IMR-90 (cell line): ENCODE measurements at regions not wholly inside any gene's neighbourhood (a gene's known extent, or its start where the extent isn't known, plus 50 kb on each side); places are given as distances from the start of the nearest gene placed in this dataset.

ENCODE experiments used
- ATAC-seq: fragments of 200-7000 bp; cut with Tn5 transposase; 2 replicates; pipeline ENCODE4 v1.9.1; 2020; ENCODE audit warnings: low read depth, mild to moderate bottlenecking, moderate library complexity
- BruUV-seq: library from RNA; stranded (reverse); fragments of 400-500 nt; replicated peaks from 2 replicates; lab custom pipeline; 2021; lab: Mats Ljungman, UMichigan
- CTCF ChIA-PET: fragments of 300-600 bp; formaldehyde crosslinking; extraction: SDS; loops from one replicate; lab custom pipeline; 2021; ENCODE audit warnings: antibody characterized with exemption; lab: Yijun Ruan, JAX
- POLR2A ChIA-PET: fragments of 300-600 bp; sonication (Branson Sonifier 250); formaldehyde crosslinking; loops from one replicate; lab custom pipeline; 2022; ENCODE audit warnings: antibody characterized with exemption; ENCODE audit not compliant: unreplicated experiment; lab: Charles Lee
- DNase-seq: peaks from one replicate; pipeline ENCODE4 v3.0.0; 2013
- H2AFZ ChIP-seq: replicated peaks from 2 replicates; pipeline ENCODE3; 2013; ENCODE audit warnings: low read length, mild to moderate bottlenecking; ENCODE audit not compliant: poor library complexity
- H2AK5ac ChIP-seq: 2 replicates; pipeline ENCODE4 v1.6.1; 2013; ENCODE audit warnings: low read depth, low read length, inconsistent platforms
- H2AK9ac ChIP-seq: replicated peaks from 2 replicates; pipeline ENCODE3; 2013; ENCODE audit warnings: mild to moderate bottlenecking, low read depth, low read length, moderate library complexity; ENCODE audit not compliant: poor library complexity
- H2BK120ac ChIP-seq: 2 replicates; pipeline ENCODE4 v1.6.1; 2013; ENCODE audit warnings: low read depth, low read length, inconsistent platforms
- H2BK15ac ChIP-seq: 3 replicates; pipeline ENCODE4 v1.6.1; 2013; ENCODE audit warnings: low read depth, low read length, inconsistent platforms
- H2BK20ac ChIP-seq: 2 replicates; pipeline ENCODE4 v1.6.1; 2013; ENCODE audit warnings: low read depth, mild to moderate bottlenecking, inconsistent platforms, low read length, moderate library complexity
- H2BK5ac ChIP-seq: 2 replicates; pipeline ENCODE4 v1.6.1; 2013; ENCODE audit warnings: mild to moderate bottlenecking, low read depth, low read length, inconsistent platforms; ENCODE audit not compliant: poor library complexity, severe bottlenecking
- H3K14ac ChIP-seq: replicated peaks from 2 replicates; pipeline ENCODE4 v1.6.1; 2013; ENCODE audit warnings: low read depth, low read length, inconsistent platforms
- H3K18ac ChIP-seq: 2 replicates; pipeline ENCODE4 v1.6.1; 2013; ENCODE audit warnings: low read depth, low read length, control low read depth
- H3K23ac ChIP-seq: 2 replicates; pipeline ENCODE4 v1.6.1; 2013; ENCODE audit warnings: low read depth, low read length, inconsistent platforms
- H3K27ac ChIP-seq: 2 replicates; pipeline ENCODE4 v1.5.1; 2013; ENCODE audit warnings: mild to moderate bottlenecking, control low read depth, low read length; ENCODE audit not compliant: insufficient read depth
- H3K27me3 ChIP-seq: 2 replicates; pipeline ENCODE4 v1.6.1; 2013; ENCODE audit warnings: low read length; ENCODE audit not compliant: control insufficient read depth, insufficient read depth
- H3K36me3 ChIP-seq: 2 replicates; pipeline ENCODE4 v1.6.1; 2013; ENCODE audit warnings: low read length, mixed read lengths; ENCODE audit not compliant: control insufficient read depth, insufficient read depth
- H3K4ac ChIP-seq: 2 replicates; pipeline ENCODE4 v1.6.1; 2013; ENCODE audit warnings: low read depth, low read length, inconsistent platforms
- H3K4me1 ChIP-seq: 2 replicates; pipeline ENCODE4 v1.6.1; 2013; ENCODE audit warnings: low read length, mixed read lengths; ENCODE audit not compliant: control insufficient read depth, insufficient read depth
- H3K4me2 ChIP-seq: 2 replicates; pipeline ENCODE4 v1.6.1; 2013; ENCODE audit warnings: low read depth, mild to moderate bottlenecking, control low read depth, low read length, moderate library complexity
- H3K4me3 ChIP-seq: 2 replicates; pipeline ENCODE4 v1.5.1; 2013; ENCODE audit warnings: low read depth, mild to moderate bottlenecking, control low read depth, low read length, moderate library complexity; ENCODE audit not compliant: insufficient read depth
- H3K56ac ChIP-seq: 2 replicates; pipeline ENCODE4 v1.6.1; 2013; ENCODE audit warnings: low read length, inconsistent platforms; ENCODE audit not compliant: insufficient read depth; ENCODE audit errors: extremely low read depth
- H3K79me1 ChIP-seq, 2 experiments: 2 replicates each; pipeline ENCODE4 v1.6.1; 2013; ENCODE audit warnings: low read length in 2 of 2, inconsistent platforms in 1 of 2, low read depth in 1 of 2
- H3K9ac ChIP-seq: 2 replicates; pipeline ENCODE4 v1.6.1; 2013; ENCODE audit warnings: low read depth, low read length, control low read depth
- H3K9me1 ChIP-seq: 2 replicates; pipeline ENCODE4 v1.6.1; 2013; ENCODE audit warnings: low read length, inconsistent platforms; ENCODE audit not compliant: insufficient read depth
- H3K9me3 ChIP-seq: 2 replicates; pipeline ENCODE4 v1.6.1; 2013; ENCODE audit warnings: low read length; ENCODE audit not compliant: control insufficient read depth, insufficient read depth
- H4K20me1 ChIP-seq: 2 replicates; pipeline ENCODE4 v1.6.1; 2013; ENCODE audit warnings: low read length, inconsistent platforms; ENCODE audit not compliant: insufficient read depth
- H4K5ac ChIP-seq: 2 replicates; pipeline ENCODE4 v1.6.1; 2013; ENCODE audit warnings: mild to moderate bottlenecking, low read depth, low read length, control low read depth
- H4K8ac ChIP-seq, 2 experiments: 2 replicates each; pipeline ENCODE4 v1.6.1; 2013; ENCODE audit warnings: low read depth in 2 of 2, low read length in 2 of 2, control low read depth in 1 of 2, inconsistent platforms in 1 of 2
- H4K91ac ChIP-seq: 2 replicates; pipeline ENCODE4 v1.6.1; 2013; ENCODE audit warnings: low read depth, low read length, inconsistent platforms; ENCODE audit not compliant: insufficient read depth
- MAZ ChIP-seq: IDR thresholded peaks from 2 replicates; pipeline ENCODE4 v1.6.1; 2012; ENCODE audit warnings: low read depth, mild to moderate bottlenecking, low read length, improper control_type of control experiment, moderate library complexity, borderline replicate concordance
- NFE2L2 ChIP-seq: fragments of 150-350 bp; IDR thresholded peaks from 2 replicates; pipeline ENCODE4 v1.6.1; 2016; ENCODE audit warnings: low read depth, mild to moderate bottlenecking, low read length
- POLR2A ChIP-seq: IDR thresholded peaks from 2 replicates; pipeline ENCODE4 v1.6.1; 2012; ENCODE audit warnings: mild to moderate bottlenecking, low read depth, low read length
- dilution Hi-C: fragments of 300-500 bp; cut with HindIII; formaldehyde crosslinking; loops from one replicate; pipeline ENCODE4 v1.14.3; 2018; ENCODE audit warnings: low sequenced_read_pairs; ENCODE audit not compliant: unreplicated experiment
- in situ Hi-C: fragments of 300-500 bp; cut with MboI; formaldehyde crosslinking; loops from 3 replicates; pipeline ENCODE4 v1.14.3; 2019; ENCODE audit warnings: low sequenced_read_pairs, inconsistent platforms, mixed read lengths
- intact Hi-C: fragments of 100-400 bp; cut with micrococcal nuclease; formaldehyde crosslinking; loops from 2 replicates; pipeline ENCODE4 v1.10.0; 2022

DNA sequence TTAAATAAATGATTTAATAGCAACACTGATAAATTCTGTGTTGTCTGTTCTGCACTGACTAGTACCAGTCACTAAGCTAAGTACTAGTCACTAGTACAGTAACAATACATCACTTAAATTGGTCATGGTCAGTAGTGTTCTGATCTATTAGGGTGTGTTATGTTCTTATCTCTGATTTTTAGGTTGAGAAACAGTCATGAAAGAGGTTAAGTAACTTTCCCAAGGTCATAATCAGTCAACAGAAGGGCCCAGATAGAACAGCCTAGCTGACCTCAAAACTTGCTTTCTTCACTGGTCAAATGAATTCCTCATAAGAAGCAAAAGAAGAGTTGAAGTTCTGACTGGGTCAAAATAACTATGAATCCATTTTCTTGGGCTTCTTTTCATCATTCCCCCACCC, 1492.7 kb downstream of the MAT2B start:
- Histone ChIP-seq H3K9me1 (no peaks in the 10 kb centered on the region), H2BK15ac (no peak overlapping the region), H2AK5ac (no peak overlapping the region), H3K4me2 (no peak overlapping the region), H4K91ac (no peak overlapping the region), H2BK120ac (no peak overlapping the region), H2AFZ (no peak overlapping the region), H4K5ac (no peak overlapping the region), H3K27me3 (no peaks in the 10 kb centered on the region), H4K8ac (no peak overlapping the region), H3K9me3 (no peaks in the 10 kb centered on the region), H3K56ac (no peak overlapping the region), H3K4ac (no peak overlapping the region), H3K27ac (no peak overlapping the region), H3K4me3 (no peak overlapping the region), H4K20me1 (no peaks in the 10 kb centered on the region), H3K79me1 (no peaks in the 10 kb centered on the region), H2BK5ac (no peak overlapping the region), H2BK20ac (no peak overlapping the region), H2AK9ac (no peak overlapping the region), H3K14ac (no peak overlapping the region), H3K23ac (no peak overlapping the region), H3K36me3 (no peaks in the 10 kb centered on the region), H3K4me1 (no peaks in the 10 kb centered on the region), H3K9ac (no peak overlapping the region), H3K18ac (no peak overlapping the region)
- no peak for ATAC-seq
- dilution Hi-C loops = no loop called here
- ChIA-PET POLR2A (no interaction called here), CTCF (no interaction called here)
- TF ChIP-seq NFE2L2 = no peak
- TF ChIP-seq MAZ = no peak
- no peak for TF ChIP-seq POLR2A
- intact Hi-C loops = no loop called here
- BruUV-seq = no TSS peak
- DNase-seq = no peak
- in situ Hi-C loops = no loop called here
